ENCODE measurements at regions not wholly inside any gene's neighbourhood (a gene's known extent, or its start where the extent isn't known, plus 50 kb on each side); places are given as distances from the start of the nearest gene placed in this dataset.

GRCh38 chr10:130244928-130245495 lies 108.8 kb downstream of the GLRX3 start:
- TF ChIP-seq, protein P1, sequence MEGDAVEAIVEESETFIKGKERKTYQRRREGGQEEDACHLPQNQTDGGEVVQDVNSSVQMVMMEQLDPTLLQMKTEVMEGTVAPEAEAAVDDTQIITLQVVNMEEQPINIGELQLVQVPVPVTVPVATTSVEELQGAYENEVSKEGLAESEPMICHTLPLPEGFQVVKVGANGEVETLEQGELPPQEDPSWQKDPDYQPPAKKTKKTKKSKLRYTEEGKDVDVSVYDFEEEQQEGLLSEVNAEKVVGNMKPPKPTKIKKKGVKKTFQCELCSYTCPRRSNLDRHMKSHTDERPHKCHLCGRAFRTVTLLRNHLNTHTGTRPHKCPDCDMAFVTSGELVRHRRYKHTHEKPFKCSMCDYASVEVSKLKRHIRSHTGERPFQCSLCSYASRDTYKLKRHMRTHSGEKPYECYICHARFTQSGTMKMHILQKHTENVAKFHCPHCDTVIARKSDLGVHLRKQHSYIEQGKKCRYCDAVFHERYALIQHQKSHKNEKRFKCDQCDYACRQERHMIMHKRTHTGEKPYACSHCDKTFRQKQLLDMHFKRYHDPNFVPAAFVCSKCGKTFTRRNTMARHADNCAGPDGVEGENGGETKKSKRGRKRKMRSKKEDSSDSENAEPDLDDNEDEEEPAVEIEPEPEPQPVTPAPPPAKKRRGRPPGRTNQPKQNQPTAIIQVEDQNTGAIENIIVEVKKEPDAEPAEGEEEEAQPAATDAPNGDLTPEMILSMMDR (IDR thresholded peaks at IDR 0.05) = no peak
- DNase-seq (ENCODE audit: low spot score) = no peak
- no peak for ATAC-seq (ENCODE audit: low FRiP score)

DNA sequence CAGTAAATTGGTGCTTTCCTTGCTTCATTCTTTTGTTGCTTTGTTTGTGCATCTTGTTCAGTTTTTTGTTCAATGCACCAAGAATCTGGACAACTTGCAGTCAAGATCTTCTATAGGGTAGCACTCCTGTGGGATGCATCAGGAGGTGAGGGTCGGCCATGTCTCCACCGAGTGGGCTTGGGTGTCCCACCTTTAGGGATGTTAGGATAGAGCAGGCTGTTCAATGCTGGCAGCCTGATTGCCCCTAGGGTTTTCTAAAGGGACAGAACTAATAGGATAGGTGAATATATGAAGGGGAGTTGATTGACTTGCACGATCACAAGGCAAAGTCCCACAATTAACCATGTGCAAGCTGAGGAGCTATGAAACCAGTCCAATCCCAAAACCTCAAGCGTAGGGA lies 109.9 kb downstream of the GLRX3 start:
- ATAC-seq (ENCODE audit: low FRiP score) (no peak), DNase-seq (ENCODE audit: low spot score) (no peak)
- TF ChIP-seq, protein P1 (IDR thresholded peaks at IDR 0.05) = no peak

- no peak for DNase-seq (ENCODE audit: low spot score)
- TF ChIP-seq, protein P1 (IDR thresholded peaks at IDR 0.05) = no peak
- ATAC-seq (ENCODE audit: low FRiP score) = no peak
Observed at GRCh38 chr10:130250127-130250526, 113.9 kb downstream of the GLRX3 start.

DNA sequence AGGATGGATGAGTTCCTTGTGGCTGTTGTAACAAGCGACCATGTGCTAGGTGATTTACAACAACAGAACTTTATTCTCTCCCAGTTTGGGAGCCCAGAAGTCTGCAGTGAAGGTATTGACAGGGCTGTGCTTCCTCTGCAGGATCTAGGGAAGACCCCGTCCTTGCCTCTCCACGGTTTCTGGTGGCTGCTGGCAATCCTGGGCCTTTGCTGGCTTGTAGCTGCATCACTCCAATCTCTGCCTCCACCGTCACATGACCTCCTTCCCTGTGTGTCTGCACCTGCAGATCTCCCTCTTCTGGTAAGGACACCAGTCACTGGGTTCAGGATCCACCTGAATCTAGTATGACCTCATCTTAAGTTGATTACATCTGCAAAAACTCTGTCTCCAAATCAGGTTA lies 115.6 kb downstream of the GLRX3 start:
- DNase-seq (ENCODE audit: low spot score) (no peak), ATAC-seq (ENCODE audit: low FRiP score) (no peak)
- TF ChIP-seq, protein P1 (IDR thresholded peaks at IDR 0.05) = no peak

DNA sequence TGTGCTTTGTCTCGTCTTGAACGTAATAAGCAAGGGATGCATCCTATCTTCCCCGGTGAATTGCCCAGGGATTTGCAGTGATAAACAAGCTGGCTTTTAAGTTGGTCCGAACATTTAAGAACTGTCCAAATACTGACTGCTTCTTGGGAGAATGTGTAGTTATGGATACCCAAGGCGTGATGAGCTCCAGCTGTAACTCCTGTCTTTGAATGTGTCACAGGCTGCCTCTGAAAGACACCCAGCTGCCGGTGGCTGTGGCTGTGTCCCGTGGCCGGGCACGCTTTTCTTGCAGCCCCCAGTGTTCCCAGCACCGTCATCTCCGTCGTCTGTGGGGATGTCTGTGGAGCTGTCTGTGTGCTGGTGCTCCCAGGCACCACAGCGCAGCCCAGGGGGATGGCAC lies 118.1 kb downstream of the GLRX3 start:
- TF ChIP-seq, protein P1 (IDR thresholded peaks at IDR 0.05) = no peak
- ATAC-seq (ENCODE audit: low FRiP score) (no peak), DNase-seq (ENCODE audit: low spot score) (no peak)

DNA sequence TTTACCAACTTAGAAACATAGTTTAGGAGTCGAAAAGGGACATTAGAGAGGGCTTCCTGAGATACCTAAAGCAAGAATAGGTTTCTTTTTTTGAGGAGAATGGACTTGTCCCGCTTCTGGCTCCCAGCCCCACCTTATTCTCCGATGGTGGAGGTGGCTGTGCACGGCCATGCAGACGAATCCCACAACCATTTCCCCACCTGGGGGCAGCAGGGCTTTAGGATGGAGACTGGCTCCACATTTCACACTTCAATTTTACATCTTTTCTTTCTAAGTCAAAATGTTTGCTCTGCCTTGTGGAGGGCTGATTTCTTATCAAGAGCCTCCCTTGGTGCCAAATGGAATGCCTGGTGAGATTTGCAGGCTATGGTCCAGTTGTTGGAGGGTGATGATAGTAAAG lies 118.5 kb downstream of the GLRX3 start:
- no peak for ATAC-seq (ENCODE audit: low FRiP score)
- no peak for DNase-seq (ENCODE audit: low spot score)
- TF ChIP-seq, protein P1 (IDR thresholded peaks at IDR 0.05) = no peak

DNA sequence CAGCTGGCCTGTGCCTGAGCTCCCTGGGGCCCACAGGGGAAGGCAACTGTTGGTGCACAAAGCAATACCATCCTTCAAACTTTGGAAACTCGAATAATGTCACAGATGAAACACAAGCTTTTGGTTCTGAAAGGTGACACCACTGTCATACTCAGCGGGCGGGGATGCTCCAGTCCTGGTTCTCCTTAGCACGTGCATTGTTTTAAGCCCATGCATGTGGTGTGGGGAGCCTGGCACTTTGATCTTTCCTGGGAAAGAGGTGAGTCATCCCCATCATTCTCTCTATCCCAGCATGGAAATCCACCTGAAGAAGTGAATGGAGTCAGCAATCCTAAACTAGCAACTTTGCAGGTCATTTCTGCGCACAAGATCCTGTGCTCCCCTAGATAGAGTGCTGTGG lies 119.6 kb downstream of the GLRX3 start:
- TF ChIP-seq, protein P1 (IDR thresholded peaks at IDR 0.05) = no peak
- no peak for DNase-seq (ENCODE audit: low spot score)
- ATAC-seq (ENCODE audit: low FRiP score) = no peak
